HEK293 (cell line): ENCODE measurements at regions not wholly inside any gene's neighbourhood (a gene's known extent, or its start where the extent isn't known, plus 50 kb on each side); places are given as distances from the start of the nearest gene placed in this dataset.

Source experiments
- PBX3 ChIP-seq: sonication (generic); formaldehyde crosslinking; IDR thresholded peaks from 2 replicates; pipeline ENCODE4 v1.8.1; 2022; ENCODE audit warnings: mild to moderate bottlenecking, moderate library complexity, missing genetic modification reagents
- SP2 ChIP-seq: fragments of 450-650 bp; formaldehyde crosslinking; IDR thresholded peaks from 2 replicates; pipeline ENCODE4 v1.5.1; 2016; ENCODE audit warnings: missing biosample characterization, missing genetic modification characterization

- TF ChIP-seq SP2 (tag by site-specific recombination) = no peak
- TF ChIP-seq PBX3 (CRISPR knock-in tag) = no peak
These were observed 65.7 kb upstream of the SIRPA start for GRCh38 chr20:1829531-1829930.
